ENCODE measurements at regions not wholly inside any gene's neighbourhood (a gene's known extent, or its start where the extent isn't known, plus 50 kb on each side); places are given as distances from the start of the nearest gene placed in this dataset.

- H3K4me2 ChIP-seq (ENCODE audit: low read length) = no peak overlapping the region
- no peaks in the 10 kb centered on the region for H3K9me2 ChIP-seq (ENCODE audit: insufficient read depth)
- no TSS peak for BruUV-seq (replicated peaks)
- H3K9me3 ChIP-seq (ENCODE audit: control insufficient read depth in 1 of 2, insufficient read depth in 1 of 2, low read depth in 1 of 2, low read length in 2 of 2) = no peaks in the 10 kb centered on the region
- ChIA-PET CTCF (interaction anchor here (1.0 to 1.6 kb wide), 2 partner anchors 11 to 867 kb away, joined by 3 read pairs; no protein-coding TSS in a partner anchor), POLR2A (no interaction called here), RAD21 (ENCODE audit: low non-redundant PET in 1 of 2, low total read pairs in 2 of 2, uncharacterized antibody in 2 of 2, unreplicated experiment in 2 of 2) (no interaction called here)
- intact Hi-C loops (cut with micrococcal nuclease) = no loop called here
- no peaks in the 10 kb centered on the region for H3K79me2 ChIP-seq (ENCODE audit: insufficient read depth, low read length)
- H3K27ac ChIP-seq (ENCODE audit: low read depth, low read length) = no peak overlapping the region
- H3K27me3 ChIP-seq (ENCODE audit: insufficient read depth, low read length) = peaks cover 45% of the 10 kb centered on the region
- no peak overlapping the region for H3K4me3 ChIP-seq (replicated peaks in 1 of 2; ENCODE audit: low read depth in 1 of 2, low read length in 2 of 2)
- ATAC-seq (no peak), DNase-seq (ENCODE audit: low read depth, low spot score) (no peak)
- no peaks in the 10 kb centered on the region for H4K20me1 ChIP-seq (ENCODE audit: insufficient read depth)
- H3K4me1 ChIP-seq (ENCODE audit: control insufficient read depth in 1 of 2, insufficient read depth in 2 of 2, low read length in 2 of 2) = no peaks in the 10 kb centered on the region
- H3K36me3 ChIP-seq (ENCODE audit: control insufficient read depth in 1 of 2, insufficient read depth in 2 of 2, low read length in 2 of 2) = no peaks in the 10 kb centered on the region
- H2AFZ ChIP-seq (ENCODE audit: low read depth, low read length, poor library complexity, severe bottlenecking) = no peak overlapping the region
- TF ChIP-seq CBX3 (IDR thresholded peaks at IDR 0.05; ENCODE audit: low read depth) = no peak
- no peak for TF ChIP-seq ZFX (IDR thresholded peaks at IDR 0.05)
- no peak for TF ChIP-seq SRF (IDR thresholded peaks at IDR 0.05; ENCODE audit: low read depth)
- TF ChIP-seq CTCF (IDR thresholded peaks at IDR 0.05 in 2 of 3, conservative IDR thresholded peaks at IDR 0.05 in 1 of 3; ENCODE audit: borderline replicate concordance in 1 of 3, insufficient read depth in 1 of 3, low read depth in 2 of 3, low read length in 2 of 3) = no peak
- TF ChIP-seq EGR1 (IDR thresholded peaks at IDR 0.05; ENCODE audit: low read depth) = no peak
- TF ChIP-seq REST (IDR thresholded peaks at IDR 0.05; ENCODE audit: low read depth) = no peak
- H3K9ac ChIP-seq (ENCODE audit: low read length) = no peak overlapping the region
Measured at GRCh38 chr9:87301371-87301770, 196.3 kb upstream of the DAPK1 start.

All from HCT116 (cell line).